NT2/D1 (cell line): ENCODE measurements at regions not wholly inside any gene's neighbourhood (a gene's known extent, or its start where the extent isn't known, plus 50 kb on each side); places are given as distances from the start of the nearest gene placed in this dataset.

Experiments used
- YY1 ChIP-seq: IDR thresholded peaks from 2 replicates; pipeline ENCODE4 v1.6.1; 2011; ENCODE audit not compliant: insufficient read length, insufficient read depth
- ZNF274 ChIP-seq: IDR thresholded peaks from 2 replicates; pipeline ENCODE4 v1.6.1; 2011; ENCODE audit warnings: mild to moderate bottlenecking, low read depth, low read length

- no peak for TF ChIP-seq YY1
- no peak for TF ChIP-seq ZNF274
Measured at GRCh38 chr20:40565001-40565681, 123.9 kb downstream of the MAFB start.
